CD14-positive monocyte (primary cell): ENCODE measurements at regions not wholly inside any gene's neighbourhood (a gene's known extent, or its start where the extent isn't known, plus 50 kb on each side); places are given as distances from the start of the nearest gene placed in this dataset.

ENCODE experiments used
- DNase-seq, 3 donors: peaks; one replicate each; pipeline ENCODE4 v3.0.0-alpha.2; 2011 to 2022
- H2AFZ ChIP-seq: 2 replicates; pipeline ENCODE4 v1.6.0; 2012; ENCODE audit warnings: mild to moderate bottlenecking, low read depth, low read length, inconsistent platforms; ENCODE audit not compliant: insufficient read depth, poor library complexity, severe bottlenecking
- H3K27ac ChIP-seq, 2 donors: 1 replicate in 1 of 2; 2 replicates in 1 of 2; pipeline ENCODE4 v1.5.1; 2012 to 2013; ENCODE audit warnings: low read length in 2 of 2, control low read depth in 1 of 2, inconsistent platforms in 1 of 2, low read depth in 1 of 2, mild to moderate bottlenecking in 1 of 2
- H3K27me3 ChIP-seq, 2 donors: one replicate each; pipeline versions ENCODE4 v1.6.0 to v1.6.1; 2011 to 2013; ENCODE audit warnings: low read length in 2 of 2; ENCODE audit not compliant: control insufficient read depth in 2 of 2, insufficient read depth in 2 of 2
- H3K36me3 ChIP-seq, 2 donors: replicated peaks in 1 of 2; 1 replicate in 1 of 2; 2 replicates in 1 of 2; pipeline versions ENCODE4 v1.5.1 to v1.6.1; 2012 to 2013; ENCODE audit warnings: low read length in 2 of 2, control low read depth in 1 of 2, inconsistent platforms in 1 of 2, mild to moderate bottlenecking in 1 of 2; ENCODE audit not compliant: insufficient read depth in 2 of 2, control insufficient read depth in 1 of 2
- H3K4me1 ChIP-seq, 2 donors: 1 replicate in 1 of 2; 2 replicates in 1 of 2; pipeline versions ENCODE4 v1.5.1 to v1.6.1; 2012 to 2013; ENCODE audit warnings: low read length in 2 of 2, control low read depth in 1 of 2, inconsistent platforms in 1 of 2, mild to moderate bottlenecking in 1 of 2, moderate library complexity in 1 of 2; ENCODE audit not compliant: insufficient read depth in 2 of 2, control insufficient read depth in 1 of 2
- H3K4me2 ChIP-seq: replicated peaks from 2 replicates; pipeline ENCODE3; 2012; ENCODE audit warnings: low read length, moderate library complexity, mild to moderate bottlenecking; ENCODE audit not compliant: poor library complexity, severe bottlenecking; ENCODE audit errors: extremely low read depth
- H3K4me3 ChIP-seq, 3 experiments: fragments of 200-600 bp in 1 of 3; sonication (generic) in 1 of 3; replicated peaks in 1 of 3; 1 replicate in 2 of 3; 2 replicates in 1 of 3; pipeline ENCODE4 v1.5.1; 2011 to 2013; ENCODE audit warnings: low read length in 3 of 3, mild to moderate bottlenecking in 3 of 3, control low read depth in 2 of 3, low read depth in 2 of 3, inconsistent platforms in 1 of 3, moderate library complexity in 1 of 3
- H3K79me2 ChIP-seq: 2 replicates; pipeline ENCODE4 v1.6.0; 2012; ENCODE audit warnings: mild to moderate bottlenecking, control low read depth, inconsistent platforms, low read length, moderate library complexity; ENCODE audit not compliant: insufficient read depth
- H3K9ac ChIP-seq: 2 replicates; pipeline ENCODE4 v1.6.0; 2017; ENCODE audit warnings: low read length, mild to moderate bottlenecking; ENCODE audit not compliant: insufficient read depth, poor library complexity, severe bottlenecking
- H3K9me3 ChIP-seq, 2 donors: replicated peaks in 1 of 2; 1 replicate in 1 of 2; 2 replicates in 1 of 2; pipeline versions ENCODE4 v1.5.1 to v1.6.1; 2012 to 2013; ENCODE audit warnings: low read length in 2 of 2, control low read depth in 1 of 2; ENCODE audit not compliant: control insufficient read depth in 1 of 2, insufficient read depth in 1 of 2
- H4K20me1 ChIP-seq: 2 replicates; pipeline ENCODE4 v1.6.0; 2012; ENCODE audit warnings: mild to moderate bottlenecking, low read length, control low read depth, moderate library complexity; ENCODE audit not compliant: insufficient read depth
- H3K27ac Mint-ChIP-seq, 7 donors: one replicate each; pipeline ENCODE4 v1.8.0; 2020; ENCODE audit warnings: mild to moderate bottlenecking in 7 of 7, mixed read lengths in 7 of 7, moderate library complexity in 6 of 7, inconsistent platforms in 2 of 7
- H3K27me3 Mint-ChIP-seq, 3 donors: one replicate each; pipeline ENCODE4 v1.8.0; 2021 to 2022; ENCODE audit warnings: low read depth in 3 of 3, mild to moderate bottlenecking in 3 of 3, mixed read lengths in 3 of 3, moderate library complexity in 3 of 3, inconsistent platforms in 1 of 3
- H3K36me3 Mint-ChIP-seq, 2 donors: one replicate each; pipeline ENCODE4 v1.8.0; 2020; ENCODE audit warnings: mixed read lengths in 2 of 2, inconsistent platforms in 1 of 2, mild to moderate bottlenecking in 1 of 2
- H3K4me1 Mint-ChIP-seq: one replicate; pipeline ENCODE4 v1.8.0; 2020; ENCODE audit warnings: mild to moderate bottlenecking, mixed read lengths
- H3K4me3 Mint-ChIP-seq, 2 donors: one replicate each; pipeline ENCODE4 v1.8.0; 2020; ENCODE audit warnings: mild to moderate bottlenecking in 2 of 2, mixed read lengths in 2 of 2, moderate library complexity in 1 of 2
- H3K9me3 Mint-ChIP-seq, 7 donors: one replicate each; pipeline ENCODE4 v1.8.0; 2020 to 2022; ENCODE audit warnings: mixed read lengths in 7 of 7, mild to moderate bottlenecking in 6 of 7, moderate library complexity in 6 of 7, inconsistent platforms in 2 of 7
- CTCF ChIP-seq: fragments of 200-600 bp; IDR thresholded peaks from one replicate; pipeline ENCODE4 v1.8.0; 2022; ENCODE audit warnings: antibody characterized with exemption, mild to moderate bottlenecking
- WGBS: methylation state at CpG from one replicate; pipeline ENCODE4 v1.1.5; 2013; ENCODE audit warnings: missing lambda C conversion rate; ENCODE audit not compliant: insufficient coverage; 5-methylcytosine and 5-hydroxymethylcytosine counted together
- intact Hi-C, 2 donors: fragments of 100-400 bp; cut with micrococcal nuclease; formaldehyde crosslinking; loops; one replicate each; pipeline versions ENCODE4 v1.15.0 to v1.15.1; 2023

DNA sequence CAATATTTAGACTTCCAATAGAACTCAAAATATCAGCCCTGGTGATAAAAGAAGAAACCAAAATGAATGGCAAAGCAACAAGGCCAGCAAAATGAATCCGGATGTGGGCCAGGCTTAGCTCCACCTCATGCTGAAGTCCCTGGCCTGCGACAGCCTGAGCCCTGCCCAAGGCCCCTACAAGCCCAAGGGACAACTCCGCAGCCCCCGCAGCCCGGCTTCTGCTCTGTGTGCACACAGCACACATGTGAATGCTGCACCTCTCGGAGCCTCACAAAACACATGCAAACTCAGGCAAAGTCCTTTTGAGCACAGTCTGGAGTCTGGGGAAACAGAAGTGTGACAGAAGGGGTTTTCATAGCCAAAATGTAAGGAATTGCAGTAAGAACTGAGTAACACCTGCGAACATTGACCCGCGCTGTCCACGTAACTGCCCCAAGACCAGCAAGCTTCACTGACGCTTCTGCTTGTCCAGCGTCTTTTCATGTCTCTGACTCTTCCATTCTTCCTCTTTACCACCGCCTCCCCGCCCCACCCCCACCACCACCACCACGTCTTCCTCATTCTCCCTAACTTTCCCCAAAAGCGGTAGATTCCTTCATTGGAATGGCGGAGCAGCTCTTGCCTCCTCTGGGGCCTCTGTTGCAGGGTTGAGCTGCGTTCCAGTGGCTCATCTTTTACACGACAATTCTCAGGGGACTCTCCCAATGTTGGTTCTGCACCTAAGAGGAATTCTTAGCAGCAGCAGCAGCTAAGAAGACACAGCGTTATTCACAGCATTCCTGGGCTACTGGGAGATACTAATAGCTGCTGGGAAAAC, 136.4 kb upstream of the COPS8 start:
- WGBS, result 73% methylated on average over 13 of the region's 20 CpGs
- Mint-ChIP-seq H3K36me3 (no peaks in the 10 kb centered on the region), H3K4me1 (peaks cover 12% of the 10 kb centered on the region), H3K27me3 (peaks cover 8 to 15% (median 13%) of the 10 kb centered on the region in 3 donors), H3K4me3 (no peak overlapping the region), H3K27ac (peak overlapping the region in 1 of 7 donors; percentile 53), H3K9me3 (peaks cover 5 to 20% (median 12%) of the 10 kb centered on the region in 7 donors)
- intact Hi-C loops, result no loop called here
- H4K20me1 ChIP-seq, result no peaks in the 10 kb centered on the region
- H3K9me3 ChIP-seq, result peaks cover 0 to 6% of the 10 kb centered on the region in 2 donors
- no peaks in the 10 kb centered on the region for H3K27me3 ChIP-seq
- H2AFZ ChIP-seq, result no peak overlapping the region
- no peaks in the 10 kb centered on the region for H3K36me3 ChIP-seq
- H3K27ac ChIP-seq, result no peak overlapping the region
- H3K4me1 ChIP-seq, result no peaks in the 10 kb centered on the region
- no peak overlapping the region for H3K4me2 ChIP-seq
- no peak for DNase-seq
- no peak overlapping the region for H3K4me3 ChIP-seq
- H3K79me2 ChIP-seq, result no peaks in the 10 kb centered on the region
- no peak overlapping the region for H3K9ac ChIP-seq
- TF ChIP-seq CTCF, result no peak

- no peak overlapping the region for H3K27ac ChIP-seq
- WGBS, result 83% methylated on average over 1 of the region's 3 CpGs
Measured at GRCh38 chr2:236951830-236952475, 133.7 kb upstream of the COPS8 start.

More at GRCh38 chr2:236951830-236952475, 133.7 kb upstream of the COPS8 start:
- Mint-ChIP-seq H3K27me3 (peaks cover 11 to 22% (median 18%) of the 10 kb centered on the region in 3 donors), H3K9me3 (peaks cover 5 to 20% (median 15%) of the 10 kb centered on the region in 7 donors), H3K4me1 (peaks cover 12% of the 10 kb centered on the region), H3K27ac (no peak overlapping the region), H3K4me3 (no peak overlapping the region), H3K36me3 (no peaks in the 10 kb centered on the region)
- no peaks in the 10 kb centered on the region for H3K4me1 ChIP-seq
- no peak overlapping the region for H3K9ac ChIP-seq
- H3K9me3 ChIP-seq, result peaks cover 0 to 6% of the 10 kb centered on the region in 2 donors
- no peak for TF ChIP-seq CTCF
- DNase-seq, result no peak
- no peak overlapping the region for H3K4me2 ChIP-seq
- no peaks in the 10 kb centered on the region for H3K79me2 ChIP-seq
- H3K36me3 ChIP-seq, result no peaks in the 10 kb centered on the region
- H3K27me3 ChIP-seq, result peaks cover 0 to 6% of the 10 kb centered on the region in 2 donors
- H2AFZ ChIP-seq, result no peak overlapping the region
- H4K20me1 ChIP-seq, result no peaks in the 10 kb centered on the region
- no peak overlapping the region for H3K4me3 ChIP-seq
- intact Hi-C loops, result no loop called here
